T-helper 9 cell (primary cell): ENCODE measurements at regions not wholly inside any gene's neighbourhood (a gene's known extent, or its start where the extent isn't known, plus 50 kb on each side); places are given as distances from the start of the nearest gene placed in this dataset.

Experiments used
- DNase-seq: peaks from one replicate; pipeline ENCODE4 v3.0.0-alpha.2; 2020

GRCh38 chr10:4475827-4476490 is 350.0 kb upstream of the AKR1E2 start:
- DNase-seq: no peak

DNA sequence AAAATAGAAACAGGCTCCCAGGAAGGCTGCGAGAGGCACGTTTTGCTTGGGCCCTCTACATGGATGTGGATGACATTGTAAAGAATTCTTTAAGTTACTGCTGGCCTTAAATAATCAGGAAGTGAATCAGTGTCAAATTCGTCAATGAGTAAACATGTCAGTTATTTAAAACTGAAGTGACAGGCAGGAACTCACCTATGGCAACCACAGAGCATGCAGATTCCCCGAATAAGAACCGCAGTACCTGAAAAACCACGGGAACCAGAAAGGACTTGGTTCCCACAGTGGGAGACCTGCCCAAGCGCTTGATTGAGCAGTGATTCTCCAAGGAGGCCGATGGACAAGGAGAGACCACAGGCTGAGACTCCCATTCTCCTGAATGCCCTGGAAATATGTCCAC is 351.2 kb upstream of the AKR1E2 start:
- DNase-seq: no peak

DNA sequence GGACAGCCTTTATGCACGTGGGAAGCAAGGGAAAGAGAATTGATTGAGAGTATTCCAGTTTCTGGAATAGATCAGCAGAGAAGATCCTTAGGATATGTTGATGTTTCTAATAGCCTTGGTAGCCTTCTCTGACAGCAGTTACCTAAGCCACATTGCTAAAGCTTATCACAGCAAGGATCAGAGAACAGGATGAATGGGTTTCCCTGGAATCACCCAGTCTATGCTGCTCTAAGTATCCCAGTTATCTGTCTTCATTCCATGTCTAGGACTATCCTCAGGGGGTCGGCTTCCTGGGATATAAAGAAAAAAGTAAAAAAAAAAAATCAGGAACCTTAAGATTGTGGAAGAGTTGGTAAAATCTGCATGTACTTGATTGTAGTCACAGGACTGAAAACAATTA is 352.0 kb upstream of the AKR1E2 start:
- no peak for DNase-seq

- DNase-seq: no peak
Measured at GRCh38 chr10:4472190-4472904, 353.7 kb upstream of the AKR1E2 start.

DNA sequence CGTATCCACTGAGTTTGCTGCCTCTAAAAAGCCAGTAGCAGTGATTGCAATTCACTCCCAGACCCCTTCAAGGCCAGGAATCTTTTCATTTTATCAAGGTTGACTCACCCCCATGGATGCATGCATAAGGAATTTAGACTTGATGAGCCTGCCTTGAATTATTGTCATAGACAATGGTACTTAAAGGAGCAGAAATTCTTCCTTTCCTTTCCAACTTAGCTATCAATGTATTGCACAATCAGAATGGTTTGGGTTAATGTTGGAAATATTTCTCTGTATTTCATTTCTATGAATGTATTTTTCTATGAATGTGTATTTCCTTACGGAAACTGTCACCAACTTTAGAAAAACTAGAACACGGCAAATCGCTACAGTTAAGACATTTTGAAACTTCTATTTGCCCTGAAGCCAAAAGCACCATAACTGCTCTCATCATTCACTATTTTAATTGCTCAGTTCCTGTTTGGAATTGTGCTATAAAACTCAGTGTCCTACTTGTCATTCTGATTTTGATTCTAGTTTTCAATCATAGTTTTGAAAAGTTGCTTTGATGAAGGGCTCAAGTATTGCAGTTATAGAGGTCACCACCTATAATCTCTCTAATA is 355.7 kb upstream of the AKR1E2 start:
- DNase-seq: no peak

DNA sequence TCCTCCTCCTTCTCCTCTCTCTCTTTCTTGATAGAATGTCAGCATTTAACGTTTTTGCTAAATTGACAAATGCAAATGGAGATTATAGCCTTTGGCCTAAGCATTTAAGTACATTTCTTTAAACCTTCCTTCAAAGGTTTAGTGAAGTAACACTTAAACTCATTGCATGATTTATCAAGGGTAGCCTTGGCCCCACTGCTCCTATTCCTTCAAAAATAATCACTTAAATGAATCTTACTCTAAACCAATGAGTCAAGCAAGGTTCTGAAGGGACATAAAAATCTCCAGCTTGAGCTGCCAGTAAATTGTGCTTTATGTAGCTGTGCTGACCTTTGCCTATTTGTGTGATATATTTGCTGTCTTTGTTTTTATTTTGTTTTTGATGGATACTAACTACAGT is 358.5 kb upstream of the AKR1E2 start:
- no peak for DNase-seq

GRCh38 chr10:4460267-4460666 is 365.7 kb upstream of the AKR1E2 start:
- DNase-seq: no peak

GRCh38 chr10:4459531-4459930 is 366.5 kb upstream of the AKR1E2 start:
- no peak for DNase-seq

GRCh38 chr10:4457597-4457996 is 368.4 kb upstream of the AKR1E2 start:
- no peak for DNase-seq

- no peak for DNase-seq
Measured at GRCh38 chr10:4456776-4457175, 369.2 kb upstream of the AKR1E2 start.

GRCh38 chr10:4456279-4456678 is 369.7 kb upstream of the AKR1E2 start:
- no peak for DNase-seq

DNA sequence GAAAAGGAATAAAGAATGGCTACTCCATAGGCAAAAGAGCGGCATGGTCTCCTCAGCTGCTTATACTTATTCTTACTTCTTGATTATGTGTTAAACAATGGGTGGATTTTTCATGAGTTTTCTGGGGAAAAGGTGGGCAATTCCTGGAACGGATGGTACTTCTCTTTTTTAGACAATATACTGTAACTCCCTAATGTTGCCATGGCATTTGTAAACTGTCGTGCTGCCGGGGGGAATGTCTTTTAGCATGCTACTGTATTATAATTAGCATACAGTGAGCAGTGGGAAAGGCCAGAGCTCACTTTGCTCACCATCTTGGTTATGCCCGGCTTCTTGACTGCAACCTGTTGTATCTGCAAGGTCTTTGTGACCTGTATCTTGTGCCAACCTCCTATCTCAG is 372.1 kb upstream of the AKR1E2 start:
- no peak for DNase-seq

DNA sequence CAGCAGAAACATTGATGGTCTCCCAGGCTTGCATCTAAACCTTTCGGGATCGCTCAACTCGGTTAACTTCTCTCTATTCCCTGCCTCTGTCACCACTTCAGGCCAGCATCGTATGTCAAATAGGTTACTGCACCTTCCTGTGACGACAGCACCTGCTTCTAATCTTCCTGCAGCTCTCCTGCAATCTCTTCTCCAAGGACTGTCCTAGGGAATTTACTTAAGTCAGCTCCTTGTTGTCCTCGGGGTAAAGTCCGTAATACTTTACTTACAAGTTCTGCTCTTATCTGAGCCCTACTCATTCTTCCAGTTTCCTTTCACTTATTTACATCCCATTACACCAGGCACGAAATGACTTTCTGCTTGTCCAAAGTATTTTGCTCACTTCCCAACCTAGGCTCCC is 372.7 kb upstream of the AKR1E2 start:
- no peak for DNase-seq

GRCh38 chr10:4450981-4451908 is 374.8 kb upstream of the AKR1E2 start:
- DNase-seq: no peak

- no peak for DNase-seq
Measured at GRCh38 chr10:4450169-4450568, 375.8 kb upstream of the AKR1E2 start.

DNA sequence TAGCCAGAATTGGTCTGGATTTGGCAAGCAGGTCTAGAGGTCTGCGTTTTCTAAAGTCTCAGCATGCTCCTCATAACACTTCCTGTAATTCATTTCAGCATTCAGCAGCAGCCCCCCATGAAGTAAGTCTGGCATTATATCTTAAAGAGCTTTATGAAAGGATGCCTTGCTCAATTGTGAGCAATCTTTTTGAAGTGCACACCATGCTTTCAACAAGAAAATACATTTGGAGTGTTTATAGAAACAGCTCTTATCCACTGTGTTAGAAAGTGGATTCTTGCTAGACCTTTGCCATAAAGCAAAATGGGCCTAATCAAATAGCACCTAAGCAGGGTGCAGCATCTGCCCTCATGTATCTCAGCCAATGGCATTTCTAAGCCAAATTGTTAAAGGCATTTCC is 378.0 kb upstream of the AKR1E2 start:
- DNase-seq: no peak

DNA sequence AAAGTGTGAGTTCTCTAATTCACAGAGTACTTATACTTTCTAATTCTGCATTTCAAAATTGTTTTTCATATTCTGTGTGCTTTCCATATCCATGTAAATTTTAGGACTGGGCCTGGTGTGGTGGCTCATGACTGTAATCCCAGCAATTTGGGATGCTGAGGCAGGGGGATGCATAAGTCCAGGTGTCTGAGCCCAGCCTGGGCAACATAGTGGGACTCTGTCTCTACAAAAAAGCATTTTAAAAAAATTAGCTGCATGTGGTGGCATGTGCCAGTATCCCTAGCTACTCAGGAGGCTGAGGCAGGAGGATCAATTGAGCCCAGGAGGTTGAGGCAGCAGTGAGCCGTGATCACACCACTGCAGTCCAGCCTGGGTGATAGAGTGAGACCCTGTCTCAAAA is 382.6 kb upstream of the AKR1E2 start:
- no peak for DNase-seq

- no peak for DNase-seq
Measured at GRCh38 chr10:4442296-4442695, 383.7 kb upstream of the AKR1E2 start.

- no peak for DNase-seq
Measured at GRCh38 chr10:4440260-4440659, 385.7 kb upstream of the AKR1E2 start.

- no peak for DNase-seq
Measured at GRCh38 chr10:4437791-4438190, 388.2 kb upstream of the AKR1E2 start.

DNA sequence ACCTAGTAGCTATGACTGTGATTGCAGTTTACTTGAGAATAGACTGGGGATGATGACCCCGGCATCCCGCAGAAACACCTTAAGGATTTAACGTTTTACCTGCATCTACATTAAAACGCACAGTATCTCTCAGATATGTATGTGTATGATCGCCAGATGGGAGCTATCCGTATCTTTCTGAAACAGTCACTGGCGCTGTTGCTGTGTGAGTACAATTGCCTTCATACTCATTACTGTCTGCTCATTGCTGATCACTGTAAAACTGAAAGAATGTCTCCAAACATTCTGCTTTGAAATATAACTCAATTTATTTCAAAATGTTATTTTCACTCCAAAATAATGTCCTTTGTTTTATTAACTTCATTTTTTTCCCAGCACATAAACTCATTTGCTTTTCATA is 388.9 kb upstream of the AKR1E2 start:
- DNase-seq: no peak

DNA sequence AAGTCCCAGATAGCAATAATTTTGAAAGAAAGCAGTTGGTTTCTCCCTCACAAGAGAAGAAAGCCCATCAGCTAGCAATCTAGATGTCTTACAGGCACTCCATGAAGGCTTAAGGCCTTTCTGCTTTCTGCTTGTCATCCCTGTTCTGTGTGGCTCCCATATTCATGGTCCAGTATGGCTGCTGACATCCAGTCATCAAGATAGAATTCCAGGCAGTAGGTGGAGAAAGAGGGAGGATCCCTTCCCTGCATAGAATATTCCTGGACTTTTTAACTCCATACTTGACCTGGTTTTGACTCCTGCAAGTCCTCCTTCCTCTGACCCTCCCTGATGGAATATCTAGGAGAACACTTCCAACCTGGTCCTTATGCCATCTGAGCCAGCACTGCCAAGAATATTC is 389.9 kb upstream of the AKR1E2 start:
- DNase-seq: no peak

- no peak for DNase-seq
Measured at GRCh38 chr10:4434516-4435071, 391.4 kb upstream of the AKR1E2 start.
